H9 (cell line): ENCODE measurements at regions not wholly inside any gene's neighbourhood (a gene's known extent, or its start where the extent isn't known, plus 50 kb on each side); places are given as distances from the start of the nearest gene placed in this dataset.

Experiments
- DNase-seq: peaks from one replicate; pipeline ENCODE4 v3.0.0-alpha.2; 2017
- H2AFZ ChIP-seq: one replicate; pipeline ENCODE4 v1.6.1; 2013; ENCODE audit warnings: mild to moderate bottlenecking, low read length, control low read depth, moderate library complexity
- H2AK5ac ChIP-seq: 2 replicates; pipeline ENCODE4 v1.6.1; 2013; ENCODE audit warnings: low read length, control low read depth, mixed read lengths; ENCODE audit not compliant: insufficient read length
- H2BK120ac ChIP-seq: one replicate; pipeline ENCODE4 v1.6.1; 2013; ENCODE audit warnings: low read depth, mild to moderate bottlenecking, low read length, control low read depth, inconsistent platforms; ENCODE audit not compliant: poor library complexity, severe bottlenecking
- H2BK12ac ChIP-seq: 2 replicates; pipeline ENCODE4 v1.6.1; 2013; ENCODE audit warnings: low read length, control low read depth, mixed read lengths, low read depth; ENCODE audit not compliant: insufficient read length
- H2BK15ac ChIP-seq: 2 replicates; pipeline ENCODE4 v1.6.1; 2013; ENCODE audit warnings: low read depth, low read length, control low read depth
- H2BK20ac ChIP-seq: one replicate; pipeline ENCODE4 v1.6.1; 2013; ENCODE audit warnings: low read depth, mild to moderate bottlenecking, low read length, control low read depth, inconsistent platforms; ENCODE audit not compliant: poor library complexity, severe bottlenecking
- H2BK5ac ChIP-seq: 2 replicates; pipeline ENCODE4 v1.6.1; 2013; ENCODE audit warnings: low read length, control low read depth, mixed read lengths; ENCODE audit not compliant: insufficient read length
- H3K14ac ChIP-seq: 2 replicates; pipeline ENCODE4 v1.6.1; 2013; ENCODE audit warnings: low read length, control low read depth; ENCODE audit not compliant: insufficient read depth
- H3K18ac ChIP-seq: 2 replicates; pipeline ENCODE4 v1.6.1; 2013; ENCODE audit warnings: low read depth, mild to moderate bottlenecking, mixed read lengths, low read length, control low read depth; ENCODE audit not compliant: insufficient read length
- H3K23ac ChIP-seq: 2 replicates; pipeline ENCODE4 v1.6.1; 2013; ENCODE audit warnings: low read length, control low read depth, mixed read lengths, low read depth; ENCODE audit not compliant: insufficient read length
- H3K23me2 ChIP-seq: 2 replicates; pipeline ENCODE4 v1.6.1; 2013; ENCODE audit warnings: low read depth, mild to moderate bottlenecking, mixed read lengths, low read length, control low read depth; ENCODE audit not compliant: insufficient read length, poor library complexity, severe bottlenecking
- H3K27ac ChIP-seq: 2 replicates; pipeline ENCODE4 v1.5.1; 2013; ENCODE audit warnings: low read length, control low read depth, mixed read lengths, low read depth; ENCODE audit not compliant: insufficient read length
- H3K27me3 ChIP-seq: 2 replicates; pipeline ENCODE4 v1.6.1; 2013; ENCODE audit warnings: low read length, control low read depth, inconsistent platforms; ENCODE audit not compliant: insufficient read depth
- H3K4ac ChIP-seq: 2 replicates; pipeline ENCODE4 v1.6.1; 2013; ENCODE audit warnings: low read depth, mild to moderate bottlenecking, control low read depth, inconsistent platforms, low read length, moderate library complexity
- H3K4me1 ChIP-seq: 2 replicates; pipeline ENCODE4 v1.6.1; 2013; ENCODE audit warnings: low read length, control low read depth, inconsistent platforms; ENCODE audit not compliant: insufficient read depth
- H3K4me2 ChIP-seq: 2 replicates; pipeline ENCODE4 v1.6.1; 2013; ENCODE audit warnings: low read length, control low read depth, mixed read lengths; ENCODE audit not compliant: insufficient read length, insufficient read depth
- H3K56ac ChIP-seq: 2 replicates; pipeline ENCODE4 v1.6.1; 2013; ENCODE audit warnings: low read depth, mild to moderate bottlenecking, mixed read lengths, low read length, control low read depth; ENCODE audit not compliant: insufficient read length
- H3K79me1 ChIP-seq: 2 replicates; pipeline ENCODE4 v1.6.1; 2013; ENCODE audit warnings: low read depth, mild to moderate bottlenecking, moderate library complexity, low read length, control low read depth, inconsistent platforms; ENCODE audit not compliant: insufficient read depth, poor library complexity, severe bottlenecking
- H3K79me2 ChIP-seq: 2 replicates; pipeline ENCODE4 v1.6.1; 2013; ENCODE audit warnings: low read length, control low read depth, inconsistent platforms; ENCODE audit not compliant: insufficient read depth
- H3K9ac ChIP-seq: 2 replicates; pipeline ENCODE4 v1.6.1; 2013; ENCODE audit warnings: low read length, control low read depth, mixed read lengths; ENCODE audit not compliant: insufficient read length; ENCODE audit errors: extremely low read depth
- H3K9me3 ChIP-seq: one replicate; pipeline ENCODE4 v1.6.1; 2013; ENCODE audit warnings: low read depth, low read length, inconsistent platforms; ENCODE audit not compliant: control insufficient read depth
- H3T11ph ChIP-seq: one replicate; pipeline ENCODE4 v1.6.1; 2013; ENCODE audit warnings: mild to moderate bottlenecking, low read length, control low read depth, inconsistent platforms
- H4K20me1 ChIP-seq: one replicate; pipeline ENCODE4 v1.6.1; 2013; ENCODE audit not compliant: control insufficient read depth, insufficient read length, insufficient read depth
- H4K5ac ChIP-seq: 2 replicates; pipeline ENCODE4 v1.6.1; 2013; ENCODE audit warnings: low read depth, mild to moderate bottlenecking, mixed read lengths, low read length, control low read depth; ENCODE audit not compliant: insufficient read length
- H4K8ac ChIP-seq: replicated peaks from 2 replicates; pipeline ENCODE4 v1.6.1; 2013; ENCODE audit warnings: low read length, control low read depth, mixed read lengths, low read depth; ENCODE audit not compliant: insufficient read length
- H4K91ac ChIP-seq: 2 replicates; pipeline ENCODE4 v1.6.1; 2013; ENCODE audit warnings: low read depth, mild to moderate bottlenecking, moderate library complexity, mixed read lengths, low read length, control low read depth; ENCODE audit not compliant: insufficient read length
- H3K27ac Mint-ChIP-seq, 3 experiments: 2 replicates in 2 of 3; 3 replicates in 1 of 3; pipeline ENCODE4 v1.8.0; 2020 to 2021; ENCODE audit warnings: mixed read lengths in 3 of 3, mild to moderate bottlenecking in 1 of 3, moderate library complexity in 1 of 3
- H3K27me3 Mint-ChIP-seq: 2 replicates; pipeline ENCODE4 v1.8.0; 2021; ENCODE audit warnings: low read depth, mild to moderate bottlenecking, moderate library complexity, mixed read lengths
- H3K36me3 Mint-ChIP-seq, 3 experiments: 2 replicates in 2 of 3; 3 replicates in 1 of 3; pipeline ENCODE4 v1.8.0; 2020 to 2021; ENCODE audit warnings: low read depth in 3 of 3, mixed read lengths in 3 of 3; ENCODE audit not compliant: insufficient read depth in 1 of 3
- H3K4me1 Mint-ChIP-seq, 2 experiments: 2 replicates each; pipeline ENCODE4 v1.8.0; 2020; ENCODE audit warnings: mixed read lengths in 2 of 2
- H3K4me3 Mint-ChIP-seq, 2 experiments: 2 replicates in 1 of 2; 3 replicates in 1 of 2; pipeline ENCODE4 v1.8.0; 2020 to 2021; ENCODE audit warnings: mild to moderate bottlenecking in 2 of 2, mixed read lengths in 2 of 2, moderate library complexity in 1 of 2
- H3K9me3 Mint-ChIP-seq, 2 experiments: 2 replicates in 1 of 2; 3 replicates in 1 of 2; pipeline ENCODE4 v1.8.0; 2020; ENCODE audit warnings: mild to moderate bottlenecking in 2 of 2, mixed read lengths in 2 of 2, moderate library complexity in 1 of 2
- CTCF ChIP-seq: fragments of 200-600 bp; sonication (generic); conservative IDR thresholded peaks from 3 replicates; pipeline ENCODE4 v1.8.0; 2021; ENCODE audit warnings: antibody characterized with exemption, mild to moderate bottlenecking

GRCh38 chr7:25976630-25977029, 175.4 kb upstream of the NFE2L3 start:
- Histone ChIP-seq H2AK5ac (no peak overlapping the region), H2BK20ac (no peak overlapping the region), H3K79me2 (peaks cover 3% of the 10 kb centered on the region; the same call in 1 of the 2 replicates), H3K23me2 (no peaks in the 10 kb centered on the region), H3K9ac (no peak overlapping the region), H4K8ac (no peak overlapping the region), H2BK120ac (no peak overlapping the region), H2BK15ac (no peak overlapping the region), H2BK5ac (no peak overlapping the region), H2BK12ac (no peak overlapping the region), H3K4ac (no peak overlapping the region), H3K4me2 (no peak overlapping the region), H3K9me3 (no peaks in the 10 kb centered on the region), H3K56ac (no peak overlapping the region), H3T11ph (no peak overlapping the region), H3K14ac (no peak overlapping the region), H3K79me1 (no peaks in the 10 kb centered on the region), H3K23ac (no peak overlapping the region), H3K4me1 (no peaks in the 10 kb centered on the region), H4K5ac (no peak overlapping the region), H4K20me1 (no peaks in the 10 kb centered on the region), H3K18ac (no peak overlapping the region), H2AFZ (no peak overlapping the region), H4K91ac (no peak overlapping the region), H3K27ac (no peak overlapping the region), H3K27me3 (no peaks in the 10 kb centered on the region)
- peaks cover 9% of the 10 kb centered on the region; the same call in 1 of the 2 replicates for H3K27me3 Mint-ChIP-seq
- peaks cover 15 to 22% of the 10 kb centered on the region in 2 experiments for H3K9me3 Mint-ChIP-seq
- DNase-seq = no peak
- no peak overlapping the region for H3K27ac Mint-ChIP-seq
- no peak overlapping the region for H3K4me3 Mint-ChIP-seq
- no peak for TF ChIP-seq CTCF
- peaks cover 0 to 18% (median 2%) of the 10 kb centered on the region in 3 experiments; a peak in 2 of 7 replicates for H3K36me3 Mint-ChIP-seq
- no peaks in the 10 kb centered on the region for H3K4me1 Mint-ChIP-seq
